H1 (cell line): ENCODE measurements at regions not wholly inside any gene's neighbourhood (a gene's known extent, or its start where the extent isn't known, plus 50 kb on each side); places are given as distances from the start of the nearest gene placed in this dataset.

Experiments used
- CTCF ChIA-PET: fragments of 300-600 bp; sonication (Branson Sonifier 250); formaldehyde crosslinking; loops from one replicate; lab custom pipeline; 2021; ENCODE audit not compliant: partially characterized antibody; lab: Charles Lee
- POLR2A ChIA-PET: fragments of 300-600 bp; sonication (Branson Sonifier 250); formaldehyde crosslinking; loops from one replicate; lab custom pipeline; 2021; ENCODE audit warnings: inconsistent platforms; ENCODE audit not compliant: partially characterized antibody; lab: Charles Lee
- DNase-seq, 2 experiments: peaks; one replicate each; pipeline versions ENCODE4 v3.0.0 to v3.0.0-alpha.2; 2010 to 2022; ENCODE audit warnings: low spot score in 2 of 2, low read depth in 1 of 2, mixed read lengths in 1 of 2
- FAIRE-seq: peaks from 2 replicates; lab custom pipeline; 2011; peaks lifted over from hg19 to GRCh38; lab: Jason Lieb, UNC
- H2AFZ ChIP-seq: 2 replicates; pipeline ENCODE4 v1.8.1; 2012; ENCODE audit warnings: low read length, inconsistent platforms
- H2AK5ac ChIP-seq: 2 replicates; pipeline ENCODE4 v1.6.1; 2013; ENCODE audit warnings: low read depth, low read length
- H2BK120ac ChIP-seq: replicated peaks from 2 replicates; pipeline ENCODE3; 2013; ENCODE audit warnings: low read depth, low read length, inconsistent platforms
- H2BK12ac ChIP-seq: 2 replicates; pipeline ENCODE4 v1.6.1; 2013; ENCODE audit warnings: low read depth, low read length
- H2BK15ac ChIP-seq: 2 replicates; pipeline ENCODE4 v1.6.1; 2013; ENCODE audit warnings: low read length
- H2BK20ac ChIP-seq: 2 replicates; pipeline ENCODE4 v1.6.1; 2013; ENCODE audit warnings: low read length
- H2BK5ac ChIP-seq: 2 replicates; pipeline ENCODE4 v1.6.1; 2013; ENCODE audit warnings: low read depth, low read length
- H3K14ac ChIP-seq: 2 replicates; pipeline ENCODE4 v1.6.1; 2013; ENCODE audit warnings: inconsistent platforms; ENCODE audit not compliant: insufficient read length
- H3K18ac ChIP-seq: 2 replicates; pipeline ENCODE4 v1.6.1; 2013; ENCODE audit warnings: low read length; ENCODE audit errors: extremely low read depth
- H3K23ac ChIP-seq: 2 replicates; pipeline ENCODE4 v1.6.1; 2013; ENCODE audit warnings: inconsistent platforms; ENCODE audit not compliant: insufficient read length
- H3K23me2 ChIP-seq: 2 replicates; pipeline ENCODE4 v1.6.1; 2013; ENCODE audit warnings: low read depth, low read length
- H3K27ac ChIP-seq: 2 replicates; pipeline ENCODE4 v1.6.1; 2011; ENCODE audit warnings: low read depth, low read length, inconsistent platforms
- H3K27me3 ChIP-seq, 4 experiments: replicated peaks in 1 of 4; 1 replicate in 1 of 4; 2 replicates in 3 of 4; pipeline versions ENCODE4 v1.6.1 to v1.8.1; 2011 to 2013; ENCODE audit warnings: low read length in 3 of 4, mild to moderate bottlenecking in 3 of 4, inconsistent platforms in 2 of 4, mixed read lengths in 2 of 4, moderate library complexity in 1 of 4; ENCODE audit not compliant: control insufficient read depth in 3 of 4, insufficient read depth in 3 of 4; ENCODE audit errors: extremely low read depth in 1 of 4
- H3K36me3 ChIP-seq, 4 experiments: 2 replicates each; pipeline versions ENCODE4 v1.6.1 to v1.8.1; 2011 to 2013; ENCODE audit warnings: mild to moderate bottlenecking in 4 of 4, low read length in 3 of 4, moderate library complexity in 2 of 4, control low read depth in 1 of 4, inconsistent platforms in 1 of 4; ENCODE audit not compliant: insufficient read depth in 4 of 4, control insufficient read depth in 2 of 4
- H3K4ac ChIP-seq: replicated peaks from 2 replicates; pipeline ENCODE3; 2013; ENCODE audit warnings: low read length, low read depth, mixed read lengths, inconsistent platforms; ENCODE audit not compliant: insufficient read length
- H3K4me1 ChIP-seq, 4 experiments: replicated peaks in 1 of 4; 1 replicate in 1 of 4; 2 replicates in 3 of 4; pipeline versions ENCODE4 v1.6.1 to v1.8.1; 2011 to 2013; ENCODE audit warnings: low read length in 3 of 4, inconsistent platforms in 2 of 4, mixed read lengths in 1 of 4; ENCODE audit not compliant: insufficient read depth in 4 of 4, control insufficient read depth in 3 of 4
- H3K4me2 ChIP-seq, 2 experiments: 2 replicates each; pipeline versions ENCODE4 v1.6.1 to v1.8.1; 2011 to 2013; ENCODE audit warnings: low read depth in 2 of 2, low read length in 2 of 2, control low read depth in 1 of 2, inconsistent platforms in 1 of 2, mild to moderate bottlenecking in 1 of 2; ENCODE audit not compliant: insufficient read depth in 1 of 2
- H3K4me3 ChIP-seq, 4 experiments: fragments of 200-600, 300-600 bp in 1 of 4; sonication (generic), shearing (Covaris generic), sonication (Bioruptor Twin) in 1 of 4; 2 replicates each; pipeline versions ENCODE4 v1.5.1 to v1.8.1; 2011 to 2016; ENCODE audit warnings: low read length in 4 of 4, low read depth in 3 of 4, control low read depth in 2 of 4, inconsistent platforms in 2 of 4, mild to moderate bottlenecking in 2 of 4, mixed read lengths in 1 of 4, moderate library complexity in 1 of 4; ENCODE audit not compliant: insufficient read depth in 2 of 4; ENCODE audit errors: extremely low read depth in 1 of 4
- H3K56ac ChIP-seq: replicated peaks from 2 replicates; pipeline ENCODE3; 2013; ENCODE audit warnings: low read depth, mild to moderate bottlenecking, mixed read lengths, low read length, inconsistent platforms; ENCODE audit not compliant: insufficient read length
- H3K79me1 ChIP-seq: 2 replicates; pipeline ENCODE4 v1.6.1; 2013; ENCODE audit warnings: low read depth, low read length, control low read depth
- H3K79me2 ChIP-seq, 2 experiments: 2 replicates each; pipeline versions ENCODE4 v1.6.1 to v1.8.1; 2012 to 2013; ENCODE audit warnings: low read length in 2 of 2, mild to moderate bottlenecking in 2 of 2, inconsistent platforms in 1 of 2; ENCODE audit not compliant: insufficient read depth in 2 of 2, control insufficient read depth in 1 of 2
- H3K9ac ChIP-seq, 4 experiments: replicated peaks in 1 of 4; 1 replicate in 1 of 4; 2 replicates in 3 of 4; pipeline versions ENCODE4 v1.6.1 to v1.8.1; 2011 to 2013; ENCODE audit warnings: low read depth in 3 of 4, low read length in 3 of 4, control low read depth in 2 of 4, mild to moderate bottlenecking in 2 of 4, moderate library complexity in 2 of 4, inconsistent platforms in 1 of 4; ENCODE audit errors: extremely low read depth in 1 of 4
- H3K9me3 ChIP-seq, 2 experiments: 2 replicates each; pipeline versions ENCODE4 v1.6.1 to v1.8.1; 2012 to 2013; ENCODE audit warnings: mild to moderate bottlenecking in 2 of 2, moderate library complexity in 2 of 2, control low read depth in 1 of 2, inconsistent platforms in 1 of 2, low read depth in 1 of 2, low read length in 1 of 2, mixed read lengths in 1 of 2; ENCODE audit not compliant: insufficient read depth in 2 of 2
- H4K20me1 ChIP-seq, 2 experiments: replicated peaks in 1 of 2; 2 replicates each; pipeline versions ENCODE3 to v1.8.1; 2011 to 2013; ENCODE audit warnings: inconsistent platforms in 2 of 2, low read length in 2 of 2, mild to moderate bottlenecking in 1 of 2; ENCODE audit not compliant: insufficient read depth in 2 of 2, control insufficient read depth in 1 of 2
- H4K5ac ChIP-seq: 2 replicates; pipeline ENCODE4 v1.6.1; 2013; ENCODE audit warnings: low read length, low read depth, mixed read lengths, inconsistent platforms; ENCODE audit not compliant: insufficient read length
- H4K8ac ChIP-seq: 2 replicates; pipeline ENCODE4 v1.8.0; 2013; ENCODE audit warnings: mild to moderate bottlenecking, moderate library complexity, low read length, inconsistent platforms; ENCODE audit not compliant: insufficient read depth; ENCODE audit errors: extremely low read depth
- H4K91ac ChIP-seq: replicated peaks from 2 replicates; pipeline ENCODE3; 2013; ENCODE audit warnings: low read length, mixed read lengths, inconsistent platforms; ENCODE audit not compliant: insufficient read length
- ASH2L ChIP-seq: fragments of 200-600, 300-600 bp; sonication (generic); IDR thresholded peaks from one replicate; pipeline ENCODE4 v1.7.1; 2017; ENCODE audit warnings: low read length
- CBX5 ChIP-seq: fragments of 300-800, 300-1000 bp; sonication (generic); IDR thresholded peaks from 2 replicates; pipeline ENCODE4 v1.7.1; 2016; ENCODE audit warnings: antibody characterized with exemption, low read length, low read depth
- CBX8 ChIP-seq: fragments of 300-800, 300-1000 bp; sonication (generic); IDR thresholded peaks from 2 replicates; pipeline ENCODE4 v1.7.1; 2016; ENCODE audit warnings: low read depth, low read length, borderline replicate concordance
- CHD2 ChIP-seq: IDR thresholded peaks from 2 replicates; pipeline ENCODE4 v1.6.1; 2012; ENCODE audit warnings: low read length, improper control_type of control experiment
- CREB1 ChIP-seq: IDR thresholded peaks from 2 replicates; pipeline ENCODE4 v1.6.1; 2012; ENCODE audit warnings: inconsistent platforms
- CTBP2 ChIP-seq: IDR thresholded peaks from 2 replicates; pipeline ENCODE4 v1.7.0; 2011; ENCODE audit warnings: borderline replicate concordance, mild to moderate bottlenecking, moderate library complexity, mixed read lengths, low read length; ENCODE audit not compliant: insufficient read depth, insufficient read length
- JUN ChIP-seq: IDR thresholded peaks from 2 replicates; pipeline ENCODE4 v1.6.1; 2011; ENCODE audit warnings: low read depth, mild to moderate bottlenecking, improper control_type of control experiment, low read length
- NRF1 ChIP-seq: IDR thresholded peaks from 2 replicates; pipeline ENCODE4 v1.6.1; 2011; ENCODE audit warnings: mild to moderate bottlenecking, low read depth, low read length, improper control_type of control experiment
- PHF8 ChIP-seq: fragments of 200-600 bp; sonication (generic); conservative IDR thresholded peaks from 2 replicates; pipeline ENCODE4 v1.7.1; 2012; ENCODE audit warnings: low read depth, mild to moderate bottlenecking, inconsistent platforms, low read length, moderate library complexity
- POU5F1 ChIP-seq: IDR thresholded peaks from 2 replicates; pipeline ENCODE4 v1.6.1; 2011; ENCODE audit warnings: low read depth, mild to moderate bottlenecking, low read length, moderate library complexity
- SAP30 ChIP-seq: fragments of 300-600 bp; sonication (generic); IDR thresholded peaks from 2 replicates; pipeline ENCODE4 v1.7.1; 2012; ENCODE audit warnings: low read length, moderate library complexity, mild to moderate bottlenecking, inconsistent platforms; ENCODE audit not compliant: insufficient read depth, insufficient replicate concordance
- SIN3A ChIP-seq, 2 experiments: IDR thresholded peaks in 1 of 2; conservative IDR thresholded peaks in 1 of 2; 2 replicates each; pipeline ENCODE4 v1.6.1; 2011 to 2012; ENCODE audit warnings: low read length in 2 of 2, improper control_type of control experiment in 1 of 2, low read depth in 1 of 2, mild to moderate bottlenecking in 1 of 2
- SIRT6 ChIP-seq: IDR thresholded peaks from one replicate; pipeline ENCODE4 v1.7.1; 2012; ENCODE audit warnings: low read length, inconsistent platforms
- SP1 ChIP-seq: IDR thresholded peaks from 2 replicates; pipeline ENCODE4 v1.6.1; 2011; ENCODE audit warnings: low read depth, low read length
- SRF ChIP-seq: IDR thresholded peaks from 2 replicates; pipeline ENCODE4 v1.6.1; 2011; ENCODE audit warnings: mild to moderate bottlenecking, low read depth, low read length, moderate library complexity
- TF ChIP-seq, protein P1 (sequence below): IDR thresholded peaks from 2 replicates; pipeline ENCODE4 v1.6.1; 2011; ENCODE audit warnings: low read depth, mild to moderate bottlenecking, low read length; ENCODE audit not compliant: insufficient read depth

DNA sequence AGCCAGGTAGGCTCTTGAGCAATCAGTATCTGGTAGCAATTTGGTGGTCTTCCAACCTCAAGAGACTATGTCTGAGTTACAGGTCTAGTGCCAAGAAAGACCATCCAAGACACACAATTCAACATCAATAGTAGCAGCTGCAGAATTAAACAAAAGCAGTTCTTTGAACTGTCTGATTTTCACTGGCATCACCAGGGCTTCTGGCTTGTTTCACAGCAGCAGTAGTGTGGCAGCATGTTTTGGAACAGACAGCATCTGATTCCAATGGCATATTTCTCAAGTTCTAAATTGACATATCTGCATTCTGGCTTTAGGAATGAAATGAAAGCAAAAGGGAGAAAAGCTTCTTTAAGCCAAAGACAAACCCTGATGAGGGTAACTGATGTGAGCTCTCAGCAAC, 334.7 kb upstream of the PRMT6 start:
- H3K4me1 ChIP-seq = no peaks in the 10 kb centered on the region
- H3K56ac ChIP-seq = no peak overlapping the region
- H2AK5ac ChIP-seq = no peak overlapping the region
- H2BK120ac ChIP-seq = no peak overlapping the region
- H3K4me3 ChIP-seq = no peak overlapping the region
- H3K27ac ChIP-seq = no peak overlapping the region
- DNase-seq = no peak
- no peak overlapping the region for H4K8ac ChIP-seq
- H2BK5ac ChIP-seq = no peak overlapping the region
- H3K79me2 ChIP-seq = no peaks in the 10 kb centered on the region
- H3K4ac ChIP-seq = no peak overlapping the region
- H3K23ac ChIP-seq = no peak overlapping the region
- H3K27me3 ChIP-seq = no peaks in the 10 kb centered on the region
- H3K18ac ChIP-seq = no peak overlapping the region
- H4K20me1 ChIP-seq = no peaks in the 10 kb centered on the region
- no peaks in the 10 kb centered on the region for H3K79me1 ChIP-seq
- ChIA-PET CTCF (no interaction called here), POLR2A (no interaction called here)
- H3K23me2 ChIP-seq = no peaks in the 10 kb centered on the region
- H4K5ac ChIP-seq = no peak overlapping the region
- no peak overlapping the region for H2BK12ac ChIP-seq
- no peak overlapping the region for H2BK20ac ChIP-seq
- H3K4me2 ChIP-seq = no peak overlapping the region
- no peak overlapping the region for H3K14ac ChIP-seq
- H2AFZ ChIP-seq = 0 out of 2 replicates have a peak overlapping the region, but pooled peaks have one; percentile 40
- no peaks in the 10 kb centered on the region for H3K36me3 ChIP-seq
- H3K9me3 ChIP-seq = no peaks in the 10 kb centered on the region
- H4K91ac ChIP-seq = no peak overlapping the region
- H3K9ac ChIP-seq = no peak overlapping the region
- H2BK15ac ChIP-seq = no peak overlapping the region
- FAIRE-seq = no peak
- TF ChIP-seq CREB1 = no peak
- no peak for TF ChIP-seq CBX8
- TF ChIP-seq SAP30 = no peak
- no peak for TF ChIP-seq SRF
- TF ChIP-seq CHD2 = no peak
- no peak for TF ChIP-seq PHF8
- no peak for TF ChIP-seq POU5F1
- no peak for TF ChIP-seq SP1
- no peak for TF ChIP-seq SIN3A (conservative IDR thresholded peaks at IDR 0.05 in 1 of 2, IDR thresholded peaks at IDR 0.05 in 1 of 2; ENCODE audit: low read depth in 1 of 2, low read length in 2 of 2)
- no peak for TF ChIP-seq CTBP2
- no peak for TF ChIP-seq SIRT6
- TF ChIP-seq, protein P1, sequence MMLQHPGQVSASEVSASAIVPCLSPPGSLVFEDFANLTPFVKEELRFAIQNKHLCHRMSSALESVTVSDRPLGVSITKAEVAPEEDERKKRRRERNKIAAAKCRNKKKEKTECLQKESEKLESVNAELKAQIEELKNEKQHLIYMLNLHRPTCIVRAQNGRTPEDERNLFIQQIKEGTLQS = no peak
- TF ChIP-seq NRF1 = no peak
- TF ChIP-seq CBX5 = no peak
- no peak for TF ChIP-seq JUN
- no peak for TF ChIP-seq ASH2L
